H1 (cell line): ENCODE measurements at regions not wholly inside any gene's neighbourhood (a gene's known extent, or its start where the extent isn't known, plus 50 kb on each side); places are given as distances from the start of the nearest gene placed in this dataset.

Source experiments
- CTCF ChIA-PET: fragments of 300-600 bp; sonication (Branson Sonifier 250); formaldehyde crosslinking; loops from one replicate; lab custom pipeline; 2021; ENCODE audit not compliant: partially characterized antibody; lab: Charles Lee
- POLR2A ChIA-PET: fragments of 300-600 bp; sonication (Branson Sonifier 250); formaldehyde crosslinking; loops from one replicate; lab custom pipeline; 2021; ENCODE audit warnings: inconsistent platforms; ENCODE audit not compliant: partially characterized antibody; lab: Charles Lee
- DNase-seq, 2 experiments: peaks; one replicate each; pipeline versions ENCODE4 v3.0.0 to v3.0.0-alpha.2; 2010 to 2022; ENCODE audit warnings: low spot score in 2 of 2, low read depth in 1 of 2, mixed read lengths in 1 of 2
- FAIRE-seq: peaks from 2 replicates; lab custom pipeline; 2011; peaks lifted over from hg19 to GRCh38; lab: Jason Lieb, UNC
- H2AFZ ChIP-seq: 2 replicates; pipeline ENCODE4 v1.8.1; 2012; ENCODE audit warnings: low read length, inconsistent platforms
- H2AK5ac ChIP-seq: 2 replicates; pipeline ENCODE4 v1.6.1; 2013; ENCODE audit warnings: low read depth, low read length
- H2BK120ac ChIP-seq: replicated peaks from 2 replicates; pipeline ENCODE3; 2013; ENCODE audit warnings: low read depth, low read length, inconsistent platforms
- H2BK12ac ChIP-seq: 2 replicates; pipeline ENCODE4 v1.6.1; 2013; ENCODE audit warnings: low read depth, low read length
- H2BK15ac ChIP-seq: 2 replicates; pipeline ENCODE4 v1.6.1; 2013; ENCODE audit warnings: low read length
- H2BK20ac ChIP-seq: 2 replicates; pipeline ENCODE4 v1.6.1; 2013; ENCODE audit warnings: low read length
- H2BK5ac ChIP-seq: 2 replicates; pipeline ENCODE4 v1.6.1; 2013; ENCODE audit warnings: low read depth, low read length
- H3K14ac ChIP-seq: 2 replicates; pipeline ENCODE4 v1.6.1; 2013; ENCODE audit warnings: inconsistent platforms; ENCODE audit not compliant: insufficient read length
- H3K18ac ChIP-seq: 2 replicates; pipeline ENCODE4 v1.6.1; 2013; ENCODE audit warnings: low read length; ENCODE audit errors: extremely low read depth
- H3K23ac ChIP-seq: 2 replicates; pipeline ENCODE4 v1.6.1; 2013; ENCODE audit warnings: inconsistent platforms; ENCODE audit not compliant: insufficient read length
- H3K23me2 ChIP-seq: 2 replicates; pipeline ENCODE4 v1.6.1; 2013; ENCODE audit warnings: low read depth, low read length
- H3K27ac ChIP-seq: 2 replicates; pipeline ENCODE4 v1.6.1; 2011; ENCODE audit warnings: low read depth, low read length, inconsistent platforms
- H3K27me3 ChIP-seq, 4 experiments: replicated peaks in 1 of 4; 1 replicate in 1 of 4; 2 replicates in 3 of 4; pipeline versions ENCODE4 v1.6.1 to v1.8.1; 2011 to 2013; ENCODE audit warnings: low read length in 3 of 4, mild to moderate bottlenecking in 3 of 4, inconsistent platforms in 2 of 4, mixed read lengths in 2 of 4, moderate library complexity in 1 of 4; ENCODE audit not compliant: control insufficient read depth in 3 of 4, insufficient read depth in 3 of 4; ENCODE audit errors: extremely low read depth in 1 of 4
- H3K36me3 ChIP-seq, 4 experiments: 2 replicates each; pipeline versions ENCODE4 v1.6.1 to v1.8.1; 2011 to 2013; ENCODE audit warnings: mild to moderate bottlenecking in 4 of 4, low read length in 3 of 4, moderate library complexity in 2 of 4, control low read depth in 1 of 4, inconsistent platforms in 1 of 4; ENCODE audit not compliant: insufficient read depth in 4 of 4, control insufficient read depth in 2 of 4
- H3K4ac ChIP-seq: replicated peaks from 2 replicates; pipeline ENCODE3; 2013; ENCODE audit warnings: low read length, low read depth, mixed read lengths, inconsistent platforms; ENCODE audit not compliant: insufficient read length
- H3K4me1 ChIP-seq, 4 experiments: replicated peaks in 1 of 4; 1 replicate in 1 of 4; 2 replicates in 3 of 4; pipeline versions ENCODE4 v1.6.1 to v1.8.1; 2011 to 2013; ENCODE audit warnings: low read length in 3 of 4, inconsistent platforms in 2 of 4, mixed read lengths in 1 of 4; ENCODE audit not compliant: insufficient read depth in 4 of 4, control insufficient read depth in 3 of 4
- H3K4me2 ChIP-seq, 2 experiments: 2 replicates each; pipeline versions ENCODE4 v1.6.1 to v1.8.1; 2011 to 2013; ENCODE audit warnings: low read depth in 2 of 2, low read length in 2 of 2, control low read depth in 1 of 2, inconsistent platforms in 1 of 2, mild to moderate bottlenecking in 1 of 2; ENCODE audit not compliant: insufficient read depth in 1 of 2
- H3K4me3 ChIP-seq, 4 experiments: fragments of 200-600, 300-600 bp in 1 of 4; sonication (generic), shearing (Covaris generic), sonication (Bioruptor Twin) in 1 of 4; 2 replicates each; pipeline versions ENCODE4 v1.5.1 to v1.8.1; 2011 to 2016; ENCODE audit warnings: low read length in 4 of 4, low read depth in 3 of 4, control low read depth in 2 of 4, inconsistent platforms in 2 of 4, mild to moderate bottlenecking in 2 of 4, mixed read lengths in 1 of 4, moderate library complexity in 1 of 4; ENCODE audit not compliant: insufficient read depth in 2 of 4; ENCODE audit errors: extremely low read depth in 1 of 4
- H3K56ac ChIP-seq: replicated peaks from 2 replicates; pipeline ENCODE3; 2013; ENCODE audit warnings: low read depth, mild to moderate bottlenecking, mixed read lengths, low read length, inconsistent platforms; ENCODE audit not compliant: insufficient read length
- H3K79me1 ChIP-seq: 2 replicates; pipeline ENCODE4 v1.6.1; 2013; ENCODE audit warnings: low read depth, low read length, control low read depth
- H3K79me2 ChIP-seq, 2 experiments: 2 replicates each; pipeline versions ENCODE4 v1.6.1 to v1.8.1; 2012 to 2013; ENCODE audit warnings: low read length in 2 of 2, mild to moderate bottlenecking in 2 of 2, inconsistent platforms in 1 of 2; ENCODE audit not compliant: insufficient read depth in 2 of 2, control insufficient read depth in 1 of 2
- H3K9ac ChIP-seq, 4 experiments: replicated peaks in 1 of 4; 1 replicate in 1 of 4; 2 replicates in 3 of 4; pipeline versions ENCODE4 v1.6.1 to v1.8.1; 2011 to 2013; ENCODE audit warnings: low read depth in 3 of 4, low read length in 3 of 4, control low read depth in 2 of 4, mild to moderate bottlenecking in 2 of 4, moderate library complexity in 2 of 4, inconsistent platforms in 1 of 4; ENCODE audit errors: extremely low read depth in 1 of 4
- H3K9me3 ChIP-seq, 2 experiments: 2 replicates each; pipeline versions ENCODE4 v1.6.1 to v1.8.1; 2012 to 2013; ENCODE audit warnings: mild to moderate bottlenecking in 2 of 2, moderate library complexity in 2 of 2, control low read depth in 1 of 2, inconsistent platforms in 1 of 2, low read depth in 1 of 2, low read length in 1 of 2, mixed read lengths in 1 of 2; ENCODE audit not compliant: insufficient read depth in 2 of 2
- H4K20me1 ChIP-seq, 2 experiments: replicated peaks in 1 of 2; 2 replicates each; pipeline versions ENCODE3 to v1.8.1; 2011 to 2013; ENCODE audit warnings: inconsistent platforms in 2 of 2, low read length in 2 of 2, mild to moderate bottlenecking in 1 of 2; ENCODE audit not compliant: insufficient read depth in 2 of 2, control insufficient read depth in 1 of 2
- H4K5ac ChIP-seq: 2 replicates; pipeline ENCODE4 v1.6.1; 2013; ENCODE audit warnings: low read length, low read depth, mixed read lengths, inconsistent platforms; ENCODE audit not compliant: insufficient read length
- H4K8ac ChIP-seq: 2 replicates; pipeline ENCODE4 v1.8.0; 2013; ENCODE audit warnings: mild to moderate bottlenecking, moderate library complexity, low read length, inconsistent platforms; ENCODE audit not compliant: insufficient read depth; ENCODE audit errors: extremely low read depth
- H4K91ac ChIP-seq: replicated peaks from 2 replicates; pipeline ENCODE3; 2013; ENCODE audit warnings: low read length, mixed read lengths, inconsistent platforms; ENCODE audit not compliant: insufficient read length
- ATF2 ChIP-seq: IDR thresholded peaks from 2 replicates; pipeline ENCODE4 v1.6.1; 2012; ENCODE audit warnings: low read length, inconsistent platforms
- CHD1 ChIP-seq: IDR thresholded peaks from 2 replicates; pipeline ENCODE4 v1.6.1; 2012; ENCODE audit warnings: low read depth, low read length, improper control_type of control experiment
- FOSL1 ChIP-seq: IDR thresholded peaks from 2 replicates; pipeline ENCODE4 v1.6.1; 2011; ENCODE audit warnings: mild to moderate bottlenecking, low read depth, low read length, moderate library complexity; ENCODE audit not compliant: insufficient read depth
- GTF2F1 ChIP-seq: IDR thresholded peaks from 2 replicates; pipeline ENCODE4 v1.6.1; 2012; ENCODE audit warnings: low read depth, low read length, improper control_type of control experiment, borderline replicate concordance
- KDM5A ChIP-seq: fragments of 200-600 bp; IDR thresholded peaks from 2 replicates; pipeline ENCODE4 v1.7.1; 2012; ENCODE audit warnings: mild to moderate bottlenecking, low read length, inconsistent platforms, mixed read lengths
- MAFK ChIP-seq: IDR thresholded peaks from 2 replicates; pipeline ENCODE4 v1.6.1; 2012; ENCODE audit warnings: low read depth, mild to moderate bottlenecking, improper control_type of control experiment, low read length
- POLR2AphosphoS5 ChIP-seq: IDR thresholded peaks from 2 replicates; pipeline ENCODE4 v1.6.1; 2011; ENCODE audit warnings: low read depth, low read length
- POU5F1 ChIP-seq: IDR thresholded peaks from 2 replicates; pipeline ENCODE4 v1.6.1; 2011; ENCODE audit warnings: low read depth, mild to moderate bottlenecking, low read length, moderate library complexity
- RAD21 ChIP-seq, 2 experiments: IDR thresholded peaks in 1 of 2; conservative IDR thresholded peaks in 1 of 2; 2 replicates each; pipeline ENCODE4 v1.6.1; 2011; ENCODE audit warnings: low read depth in 2 of 2, low read length in 2 of 2, improper control_type of control experiment in 1 of 2, inconsistent platforms in 1 of 2, mild to moderate bottlenecking in 1 of 2, moderate library complexity in 1 of 2
- RNF2 ChIP-seq: fragments of 200-900, 300-1000 bp; sonication (generic); IDR thresholded peaks from 2 replicates; pipeline ENCODE4 v1.7.1; 2016; ENCODE audit warnings: borderline replicate concordance, low read depth, mild to moderate bottlenecking, antibody characterized with exemption, low read length; ENCODE audit not compliant: poor library complexity, severe bottlenecking; ENCODE audit errors: missing control alignments
- RXRA ChIP-seq: IDR thresholded peaks from 2 replicates; pipeline ENCODE4 v1.6.1; 2011; ENCODE audit warnings: low read depth, mild to moderate bottlenecking, low read length, moderate library complexity; ENCODE audit not compliant: insufficient read depth
- TAF7 ChIP-seq: optimal IDR thresholded peaks from 2 replicates; pipeline ENCODE3; 2011; ENCODE audit warnings: low read depth, mild to moderate bottlenecking, inconsistent platforms, low read length, moderate library complexity, borderline replicate concordance
- WGBS, 2 experiments: shearing (Covaris generic) in 1 of 2; methylation state at CpG; one replicate each; pipeline versions ENCODE4 v1.1.6 to v1.1.7; 2013 to 2015; ENCODE audit warnings: low lambda C conversion rate in 2 of 2, mixed read lengths in 2 of 2, inconsistent platforms in 1 of 2, low coverage in 1 of 2, missing lambda C conversion rate in 1 of 2; ENCODE audit not compliant: insufficient replicate concordance in 2 of 2, insufficient coverage in 1 of 2, insufficient read length in 1 of 2; ENCODE audit errors: extremely low coverage in 1 of 2, missing lambda C conversion rate in 1 of 2; 5-methylcytosine and 5-hydroxymethylcytosine counted together

- WGBS, 2 experiments, result 83% methylated on average over 1 of the region's 1 CpG; no CpG with 5 or more reads in 1 of the 2 experiments
- Histone ChIP-seq H3K4me1 (no peaks in the 10 kb centered on the region), H2AFZ (no peak overlapping the region), H2BK12ac (no peak overlapping the region), H3K36me3 (no peaks in the 10 kb centered on the region), H3K4me3 (no peak overlapping the region), H4K8ac (no peak overlapping the region), H2AK5ac (no peak overlapping the region), H3K56ac (no peak overlapping the region), H3K23me2 (no peaks in the 10 kb centered on the region), H2BK120ac (no peak overlapping the region), H3K79me1 (no peaks in the 10 kb centered on the region), H3K14ac (no peak overlapping the region), H2BK5ac (no peak overlapping the region), H4K5ac (no peak overlapping the region), H2BK20ac (no peak overlapping the region), H3K23ac (no peak overlapping the region), H4K91ac (no peak overlapping the region), H3K27ac (no peak overlapping the region), H2BK15ac (no peak overlapping the region), H3K9me3 (no peaks in the 10 kb centered on the region), H3K9ac (no peak overlapping the region), H3K79me2 (no peaks in the 10 kb centered on the region), H3K27me3 (no peaks in the 10 kb centered on the region), H3K4me2 (no peak overlapping the region), H3K18ac (no peak overlapping the region), H3K4ac (no peak overlapping the region), H4K20me1 (no peaks in the 10 kb centered on the region)
- no peak for DNase-seq
- ChIA-PET CTCF (interaction anchor here (0.9 to 2.7 kb wide), 3 partner anchors 20 to 433 kb away, joined by 3 to 9 read pairs (median 4); no protein-coding TSS in a partner anchor), POLR2A (no interaction called here)
- FAIRE-seq, result no peak
- TF ChIP-seq ATF2, result no peak
- no peak for TF ChIP-seq CHD1
- TF ChIP-seq KDM5A, result no peak
- TF ChIP-seq RXRA, result no peak
- TF ChIP-seq TAF7, result no peak
- TF ChIP-seq RNF2, result no peak
- TF ChIP-seq POU5F1, result no peak
- TF ChIP-seq RAD21 (IDR thresholded peaks at IDR 0.05 in 1 of 2, conservative IDR thresholded peaks at IDR 0.05 in 1 of 2; ENCODE audit: low read depth in 2 of 2, low read length in 2 of 2), result no peak
- no peak for TF ChIP-seq MAFK
- no peak for TF ChIP-seq POLR2AphosphoS5
- TF ChIP-seq FOSL1, result no peak
- TF ChIP-seq GTF2F1, result no peak
Observed at GRCh38 chr9:18394847-18395351, 79.1 kb upstream of the ADAMTSL1 start.
